ENCODE measurements at regions not wholly inside any gene's neighbourhood (a gene's known extent, or its start where the extent isn't known, plus 50 kb on each side); places are given as distances from the start of the nearest gene placed in this dataset.

DNA sequence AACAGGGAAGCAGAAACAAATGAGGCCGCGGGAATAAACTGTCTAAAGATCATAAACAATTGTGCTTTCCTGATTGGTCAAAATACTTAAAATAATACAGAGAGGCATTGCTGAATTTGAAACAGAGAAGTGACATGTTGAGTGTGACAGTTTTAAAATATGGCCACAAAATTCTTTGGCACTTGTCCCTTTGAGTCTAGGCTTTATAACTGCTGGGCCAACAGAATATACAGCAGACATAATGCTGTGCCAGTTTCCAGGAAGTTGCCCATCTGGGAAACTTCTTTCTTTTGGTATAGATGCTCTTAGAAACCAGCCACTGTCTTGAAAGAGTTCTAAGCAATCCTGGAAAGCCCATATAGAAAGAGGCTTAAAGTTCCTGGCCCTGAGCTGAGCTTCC is 668.4 kb downstream of the CENPC start:
- Histone ChIP-seq H4K20me1 (ENCODE audit: insufficient read depth) (no peaks in the 10 kb centered on the region), H2AFZ (ENCODE audit: low read depth) (no peak overlapping the region), H3K4me2 (no peak overlapping the region), H3K27me3 (ENCODE audit: insufficient read depth) (no peaks in the 10 kb centered on the region), H3K9me3 (no peaks in the 10 kb centered on the region), H3K36me3 (replicated peaks in 1 of 2; ENCODE audit: control insufficient read depth in 1 of 2, insufficient read depth in 2 of 2, low read length in 1 of 2) (no peaks in the 10 kb centered on the region), H3K9me2 (no peaks in the 10 kb centered on the region), H3F3A (replicated peaks; ENCODE audit: insufficient read depth) (no peaks in the 10 kb centered on the region), H3K79me2 (ENCODE audit: insufficient read depth) (no peaks in the 10 kb centered on the region), H3K27ac (ENCODE audit: low read depth in 2 of 2, low read length in 1 of 2) (no peak overlapping the region), H3K4me3 (ENCODE audit: low read depth in 2 of 2, low read length in 1 of 2) (no peak overlapping the region), H3K9ac (no peak overlapping the region), H3K4me1 (ENCODE audit: control insufficient read depth in 1 of 2, insufficient read depth in 2 of 2, low read depth in 1 of 2, low read length in 1 of 2) (no peaks in the 10 kb centered on the region; a peak in 1 of 4 replicates)
- ChIA-PET POLR2A (no interaction called here), CTCF (no interaction called here)
- no peak for DNase-seq
- TF ChIP-seq GATA2 (CRISPR knock-in tag; IDR thresholded peaks at IDR 0.05) (no peak), FOXJ3 (CRISPR knock-in tag; IDR thresholded peaks at IDR 0.05) (no peak), REST (IDR thresholded peaks at IDR 0.05; ENCODE audit: low read depth, low read length) (no peak), FOSL2 (IDR thresholded peaks at IDR 0.05; ENCODE audit: borderline replicate concordance, low read depth) (no peak), RXRA (IDR thresholded peaks at IDR 0.05; ENCODE audit: borderline replicate concordance, low read depth) (no peak), NFIC (IDR thresholded peaks at IDR 0.05; ENCODE audit: borderline replicate concordance) (no peak), TEAD4 (IDR thresholded peaks at IDR 0.05; ENCODE audit: borderline replicate concordance, insufficient read depth) (no peak), IRF3 (IDR thresholded peaks at IDR 0.05; ENCODE audit: low read depth, low read length) (no peak), CHD2 (IDR thresholded peaks at IDR 0.05; ENCODE audit: low read length, partially characterized antibody) (no peak), SIN3A (IDR thresholded peaks at IDR 0.05; ENCODE audit: borderline replicate concordance, low read depth, low read length) (no peak), ELF1 (IDR thresholded peaks at IDR 0.05) (no peak), EZH2phosphoT487 (IDR thresholded peaks at IDR 0.05; ENCODE audit: borderline replicate concordance, low read depth) (no peak), FOXM1 (IDR thresholded peaks at IDR 0.05; ENCODE audit: low read depth) (no peak), POLR2AphosphoS5 (IDR thresholded peaks at IDR 0.05; ENCODE audit: low read depth, low read length) (no peak), TAF1 (IDR thresholded peaks at IDR 0.05; ENCODE audit: borderline replicate concordance, low read depth, low read length) (no peak)
- TF ChIP-seq, protein P1, sequence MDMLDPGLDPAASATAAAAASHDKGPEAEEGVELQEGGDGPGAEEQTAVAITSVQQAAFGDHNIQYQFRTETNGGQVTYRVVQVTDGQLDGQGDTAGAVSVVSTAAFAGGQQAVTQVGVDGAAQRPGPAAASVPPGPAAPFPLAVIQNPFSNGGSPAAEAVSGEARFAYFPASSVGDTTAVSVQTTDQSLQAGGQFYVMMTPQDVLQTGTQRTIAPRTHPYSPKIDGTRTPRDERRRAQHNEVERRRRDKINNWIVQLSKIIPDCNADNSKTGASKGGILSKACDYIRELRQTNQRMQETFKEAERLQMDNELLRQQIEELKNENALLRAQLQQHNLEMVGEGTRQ (IDR thresholded peaks at IDR 0.05; ENCODE audit: borderline replicate concordance, low read depth, low read length), result no peak
- TF ChIP-seq, protein P2, sequence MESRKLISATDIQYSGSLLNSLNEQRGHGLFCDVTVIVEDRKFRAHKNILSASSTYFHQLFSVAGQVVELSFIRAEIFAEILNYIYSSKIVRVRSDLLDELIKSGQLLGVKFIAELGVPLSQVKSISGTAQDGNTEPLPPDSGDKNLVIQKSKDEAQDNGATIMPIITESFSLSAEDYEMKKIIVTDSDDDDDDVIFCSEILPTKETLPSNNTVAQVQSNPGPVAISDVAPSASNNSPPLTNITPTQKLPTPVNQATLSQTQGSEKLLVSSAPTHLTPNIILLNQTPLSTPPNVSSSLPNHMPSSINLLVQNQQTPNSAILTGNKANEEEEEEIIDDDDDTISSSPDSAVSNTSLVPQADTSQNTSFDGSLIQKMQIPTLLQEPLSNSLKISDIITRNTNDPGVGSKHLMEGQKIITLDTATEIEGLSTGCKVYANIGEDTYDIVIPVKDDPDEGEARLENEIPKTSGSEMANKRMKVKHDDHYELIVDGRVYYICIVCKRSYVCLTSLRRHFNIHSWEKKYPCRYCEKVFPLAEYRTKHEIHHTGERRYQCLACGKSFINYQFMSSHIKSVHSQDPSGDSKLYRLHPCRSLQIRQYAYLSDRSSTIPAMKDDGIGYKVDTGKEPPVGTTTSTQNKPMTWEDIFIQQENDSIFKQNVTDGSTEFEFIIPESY (IDR thresholded peaks at IDR 0.05; ENCODE audit: borderline replicate concordance, low read depth), result no peak
- 8% methylated on average over 2 of the region's 2 CpGs for WGBS (ENCODE audit: low lambda C conversion rate)

Data from SK-N-SH (cell line).